B cell (primary cell): ENCODE measurements at regions not wholly inside any gene's neighbourhood (a gene's known extent, or its start where the extent isn't known, plus 50 kb on each side); places are given as distances from the start of the nearest gene placed in this dataset.

Experiments
- ATAC-seq: fragments of 200-7000 bp; cut with Tn5 transposase; one replicate; pipeline ENCODE4 v1.10.0; 2021; ENCODE audit warnings: low read depth, mild to moderate bottlenecking, moderate number of reproducible peaks, moderate library complexity
- CTCF ChIA-PET: fragments of 350-600 bp; sonication (Branson Sonifier 250); formaldehyde crosslinking; loops from one replicate; lab custom pipeline; 2021; ENCODE audit warnings: antibody characterized with exemption, inconsistent platforms; lab: Charles Lee
- POLR2A ChIA-PET: fragments of 350-600 bp; sonication (Branson Sonifier 250); formaldehyde crosslinking; loops from one replicate; lab custom pipeline; 2021; ENCODE audit warnings: antibody characterized with exemption; lab: Charles Lee
- DNase-seq: peaks from one replicate; pipeline ENCODE4 v3.0.0; 2013
- H2AFZ ChIP-seq: 2 replicates; pipeline ENCODE4 v1.6.1; 2012; ENCODE audit warnings: mild to moderate bottlenecking, low read depth, low read length; ENCODE audit not compliant: insufficient read depth, poor library complexity, severe bottlenecking
- H3K27ac ChIP-seq, 2 donors: 1 replicate in 1 of 2; 2 replicates in 1 of 2; pipeline ENCODE4 v1.5.1; 2012 to 2013; ENCODE audit warnings: low read length in 2 of 2, mild to moderate bottlenecking in 2 of 2, moderate library complexity in 1 of 2
- H3K27me3 ChIP-seq, 4 experiments: fragments of 200-600 bp in 1 of 4; sonication (generic) in 1 of 4; replicated peaks in 1 of 4; 1 replicate in 2 of 4; 2 replicates in 2 of 4; pipeline versions ENCODE4 v1.6.1 to v1.7.0; 2013 to 2016; ENCODE audit warnings: low read length in 3 of 4, mild to moderate bottlenecking in 2 of 4, mixed read lengths in 1 of 4, moderate library complexity in 1 of 4; ENCODE audit not compliant: insufficient read depth in 4 of 4, control insufficient read depth in 3 of 4; ENCODE audit errors: control extremely low read depth in 1 of 4
- H3K36me3 ChIP-seq, 2 experiments: replicated peaks in 1 of 2; 1 replicate in 1 of 2; 2 replicates in 1 of 2; pipeline versions ENCODE4 v1.6.1 to v1.7.1; 2013; ENCODE audit warnings: low read length in 1 of 2; ENCODE audit not compliant: insufficient read depth in 2 of 2, control insufficient read depth in 1 of 2; ENCODE audit errors: control extremely low read depth in 1 of 2, extremely low read depth in 1 of 2
- H3K4me1 ChIP-seq, 2 donors: fragments of 200-600 bp in 1 of 2; sonication (generic) in 1 of 2; 1 replicate in 1 of 2; 2 replicates in 1 of 2; pipeline versions ENCODE4 v1.5.1 to v1.6.1; 2013 to 2017; ENCODE audit warnings: low read length in 2 of 2; ENCODE audit not compliant: control insufficient read depth in 2 of 2, insufficient read depth in 2 of 2
- H3K4me2 ChIP-seq: replicated peaks from 2 replicates; pipeline ENCODE3; 2012; ENCODE audit warnings: mild to moderate bottlenecking, low read depth, low read length; ENCODE audit not compliant: poor library complexity, severe bottlenecking
- H3K4me3 ChIP-seq, 5 experiments: fragments of 200-600 bp in 1 of 5; sonication (generic) in 1 of 5; 1 replicate in 3 of 5; 2 replicates in 2 of 5; pipeline versions ENCODE4 v1.5.1 to v1.7.0; 2011 to 2016; ENCODE audit warnings: low read length in 4 of 5, mild to moderate bottlenecking in 4 of 5, low read depth in 2 of 5, control low read depth in 1 of 5, moderate library complexity in 1 of 5; ENCODE audit not compliant: insufficient read depth in 1 of 5; ENCODE audit errors: control extremely low read depth in 1 of 5, extremely low read depth in 1 of 5
- H3K79me2 ChIP-seq: fragments of 200-600 bp; sonication (generic); one replicate; pipeline ENCODE4 v1.6.0; 2016; ENCODE audit warnings: low read length; ENCODE audit not compliant: control insufficient read depth, insufficient read depth
- H3K9ac ChIP-seq: fragments of 200-600 bp; sonication (generic); 2 replicates; pipeline ENCODE4 v1.6.1; 2017; ENCODE audit warnings: mild to moderate bottlenecking, low read length, moderate library complexity
- H3K9me3 ChIP-seq, 3 donors: one replicate each; pipeline versions ENCODE4 v1.6.1 to v1.7.1; 2013; ENCODE audit warnings: low read length in 2 of 3; ENCODE audit not compliant: control insufficient read depth in 2 of 3, insufficient read depth in 1 of 3; ENCODE audit errors: control extremely low read depth in 1 of 3
- H4K20me1 ChIP-seq: 2 replicates; pipeline ENCODE4 v1.6.0; 2012; ENCODE audit warnings: mild to moderate bottlenecking, low read length; ENCODE audit not compliant: insufficient read depth, control insufficient read depth, poor library complexity, severe bottlenecking
- H3K27ac Mint-ChIP-seq: one replicate; pipeline ENCODE4 v1.8.0; 2021; ENCODE audit warnings: mixed read lengths
- H3K27me3 Mint-ChIP-seq: one replicate; pipeline ENCODE4 v1.8.0; 2021; ENCODE audit warnings: mixed read lengths
- H3K4me1 Mint-ChIP-seq: one replicate; pipeline ENCODE4 v1.8.0; 2021; ENCODE audit warnings: mixed read lengths
- H3K4me3 Mint-ChIP-seq: one replicate; pipeline ENCODE4 v1.8.0; 2021; ENCODE audit warnings: mixed read lengths
- H3K9me3 Mint-ChIP-seq: one replicate; pipeline ENCODE4 v1.8.0; 2022; ENCODE audit warnings: mixed read lengths; ENCODE audit not compliant: insufficient read depth
- EZH2 ChIP-seq: IDR thresholded peaks from 2 replicates; pipeline ENCODE4 v1.6.1; 2012; ENCODE audit warnings: borderline replicate concordance, low read depth, mild to moderate bottlenecking, moderate library complexity, low read length; ENCODE audit not compliant: insufficient read depth, poor library complexity, severe bottlenecking
- WGBS: methylation state at CpG from one replicate; pipeline ENCODE4 v1.1.5; 2013; ENCODE audit warnings: missing lambda C conversion rate; ENCODE audit not compliant: insufficient coverage; 5-methylcytosine and 5-hydroxymethylcytosine counted together
- intact Hi-C: fragments of 100-400 bp; cut with micrococcal nuclease; formaldehyde crosslinking; loops from one replicate; pipeline ENCODE4 v1.10.0; 2022
- TF ChIP-seq, protein P1 (sequence below): fragments of 200-600 bp; IDR thresholded peaks from one replicate; pipeline ENCODE4 v1.8.0; 2022; ENCODE audit warnings: antibody characterized with exemption, mild to moderate bottlenecking

- Histone ChIP-seq H3K9me3 (peaks cover 0 to 1% (median 0%) of the 10 kb centered on the region in 3 donors), H3K79me2 (no peaks in the 10 kb centered on the region), H3K27me3 (no peaks in the 10 kb centered on the region), H3K4me1 (peaks cover 41 to 49% of the 10 kb centered on the region in 2 donors), H2AFZ (no peak overlapping the region), H3K36me3 (no peaks in the 10 kb centered on the region), H4K20me1 (no peaks in the 10 kb centered on the region), H3K4me2 (no peak overlapping the region), H3K9ac (no peak overlapping the region), H3K4me3 (no peak overlapping the region), H3K27ac (no peak overlapping the region)
- no peak for TF ChIP-seq EZH2
- TF ChIP-seq, protein P1, sequence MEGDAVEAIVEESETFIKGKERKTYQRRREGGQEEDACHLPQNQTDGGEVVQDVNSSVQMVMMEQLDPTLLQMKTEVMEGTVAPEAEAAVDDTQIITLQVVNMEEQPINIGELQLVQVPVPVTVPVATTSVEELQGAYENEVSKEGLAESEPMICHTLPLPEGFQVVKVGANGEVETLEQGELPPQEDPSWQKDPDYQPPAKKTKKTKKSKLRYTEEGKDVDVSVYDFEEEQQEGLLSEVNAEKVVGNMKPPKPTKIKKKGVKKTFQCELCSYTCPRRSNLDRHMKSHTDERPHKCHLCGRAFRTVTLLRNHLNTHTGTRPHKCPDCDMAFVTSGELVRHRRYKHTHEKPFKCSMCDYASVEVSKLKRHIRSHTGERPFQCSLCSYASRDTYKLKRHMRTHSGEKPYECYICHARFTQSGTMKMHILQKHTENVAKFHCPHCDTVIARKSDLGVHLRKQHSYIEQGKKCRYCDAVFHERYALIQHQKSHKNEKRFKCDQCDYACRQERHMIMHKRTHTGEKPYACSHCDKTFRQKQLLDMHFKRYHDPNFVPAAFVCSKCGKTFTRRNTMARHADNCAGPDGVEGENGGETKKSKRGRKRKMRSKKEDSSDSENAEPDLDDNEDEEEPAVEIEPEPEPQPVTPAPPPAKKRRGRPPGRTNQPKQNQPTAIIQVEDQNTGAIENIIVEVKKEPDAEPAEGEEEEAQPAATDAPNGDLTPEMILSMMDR: no peak
- WGBS: 100% methylated on average over 3 of the region's 6 CpGs
- DNase-seq (no peak), ATAC-seq (no peak)
- POLR2A ChIA-PET: interaction anchor here (0.9 kb wide), 1 partner anchor 9 kb away, joined by 3 read pairs; no protein-coding TSS in a partner anchor
- H3K27ac Mint-ChIP-seq: no peak overlapping the region
- peaks cover 45% of the 10 kb centered on the region for H3K4me1 Mint-ChIP-seq
- CTCF ChIA-PET: interaction anchor here (1.5 kb wide), 1 partner anchor 8 kb away, joined by 4 read pairs; no protein-coding TSS in a partner anchor
- intact Hi-C loops: no loop called here
- H3K9me3 Mint-ChIP-seq: peaks cover 2% of the 10 kb centered on the region
- no peaks in the 10 kb centered on the region for H3K27me3 Mint-ChIP-seq
- H3K4me3 Mint-ChIP-seq: no peak overlapping the region
Observed at GRCh38 chr4:83207497-83208101, 77.0 kb downstream of the COQ2 start.

DNA sequence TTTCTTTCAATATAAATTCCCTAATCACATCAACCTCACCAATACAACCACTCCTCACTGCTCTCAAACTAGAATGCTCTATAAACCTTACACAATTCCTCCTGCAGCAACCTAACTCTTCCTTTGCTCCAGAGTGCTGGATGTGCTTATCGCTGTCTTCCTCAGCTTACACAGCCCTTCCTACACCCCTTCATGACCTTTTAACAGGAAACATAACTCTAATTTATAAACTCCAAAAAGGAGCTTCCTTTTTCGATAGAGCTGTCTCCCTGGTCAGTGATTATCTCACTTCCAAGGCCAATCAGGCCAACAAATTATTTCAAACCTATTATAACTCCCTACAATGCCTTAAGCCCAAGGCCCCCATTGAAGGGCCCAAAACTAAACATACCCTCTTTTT lies 78.8 kb downstream of the COQ2 start:
- intact Hi-C loops: no loop called here
- Histone ChIP-seq H3K9me3 (peaks cover 0 to 1% (median 0%) of the 10 kb centered on the region in 3 donors), H3K9ac (no peak overlapping the region), H3K36me3 (no peaks in the 10 kb centered on the region), H3K4me3 (no peak overlapping the region), H3K27me3 (no peaks in the 10 kb centered on the region), H3K79me2 (no peaks in the 10 kb centered on the region), H4K20me1 (no peaks in the 10 kb centered on the region), H2AFZ (no peak overlapping the region), H3K4me1 (peaks cover 25 to 31% of the 10 kb centered on the region in 2 donors), H3K27ac (no peak overlapping the region), H3K4me2 (no peak overlapping the region)
- WGBS: 68% methylated on average over 2 of the region's 2 CpGs
- DNase-seq (no peak), ATAC-seq (no peak)
- ChIA-PET CTCF (no interaction called here), POLR2A (interaction anchor here (0.6 kb wide), 1 partner anchor 68 kb away, joined by 4 read pairs; no protein-coding TSS in a partner anchor)
- Mint-ChIP-seq H3K4me1 (peaks cover 31% of the 10 kb centered on the region), H3K9me3 (peaks cover 2% of the 10 kb centered on the region), H3K4me3 (no peak overlapping the region), H3K27ac (no peak overlapping the region), H3K27me3 (no peaks in the 10 kb centered on the region)
- TF ChIP-seq, protein P1: no peak
- TF ChIP-seq EZH2: no peak
